ENCODE measurements at regions not wholly inside any gene's neighbourhood (a gene's known extent, or its start where the extent isn't known, plus 50 kb on each side); places are given as distances from the start of the nearest gene placed in this dataset.

GRCh38 chr2:12951657-12951973, 234.9 kb downstream of the TRIB2 start:
- no peaks in the 10 kb centered on the region for H3K36me3 Mint-ChIP-seq (ENCODE audit: low read depth)
- ATAC-seq (no peak), DNase-seq (ENCODE audit: low spot score) (no peak)
- Histone ChIP-seq H3K27me3 (ENCODE audit: insufficient read depth) (no peaks in the 10 kb centered on the region), H2AFZ (no peak overlapping the region), H3K4me3 (no peak overlapping the region), H3K36me3 (ENCODE audit: insufficient read depth) (no peaks in the 10 kb centered on the region), H3F3A (replicated peaks; ENCODE audit: low read depth) (no peaks in the 10 kb centered on the region), H3K4me2 (no peak overlapping the region), H4K20me1 (replicated peaks; ENCODE audit: insufficient read depth) (no peaks in the 10 kb centered on the region), H3K79me2 (replicated peaks; ENCODE audit: insufficient read depth) (no peaks in the 10 kb centered on the region), H3K9me2 (ENCODE audit: insufficient read depth) (no peaks in the 10 kb centered on the region), H3K27ac (ENCODE audit: low read depth) (no peak overlapping the region), H3K4me1 (ENCODE audit: insufficient read depth) (peaks cover 8% of the 10 kb centered on the region; the same call in 1 of the 2 replicates)
- H3K9me3 Mint-ChIP-seq: no peaks in the 10 kb centered on the region
- H3K27ac Mint-ChIP-seq: no peak overlapping the region
- TF ChIP-seq CREB1 (CRISPR knock-in tag; IDR thresholded peaks at IDR 0.05; ENCODE audit: low read depth) (no peak), NANOG (IDR thresholded peaks at IDR 0.05; ENCODE audit: borderline replicate concordance) (no peak), EZH2 (IDR thresholded peaks at IDR 0.05; ENCODE audit: low read depth, unreplicated experiment) (no peak), JUNB (IDR thresholded peaks at IDR 0.05; ENCODE audit: unreplicated experiment) (no peak), POLR2AphosphoS5 (IDR thresholded peaks at IDR 0.05; ENCODE audit: low read depth) (no peak), ETS1 (IDR thresholded peaks at IDR 0.05) (no peak), REST (IDR thresholded peaks at IDR 0.05; ENCODE audit: unreplicated experiment) (no peak), STAT1 (IDR thresholded peaks at IDR 0.05; ENCODE audit: unreplicated experiment) (no peak), CTCF (conservative IDR thresholded peaks at IDR 0.05; ENCODE audit: low read depth in 2 of 2) (no peak)
- peaks cover 1% of the 10 kb centered on the region for H3K27me3 Mint-ChIP-seq (ENCODE audit: insufficient read depth, low read depth, poor library complexity)
- no peak overlapping the region for H3K4me3 Mint-ChIP-seq
- peaks cover 12% of the 10 kb centered on the region; the same call in 2 of the 3 replicates for H3K4me1 Mint-ChIP-seq

GRCh38 chr2:12953596-12953995, 236.9 kb downstream of the TRIB2 start:
- H3K9me2 ChIP-seq (ENCODE audit: insufficient read depth): no peaks in the 10 kb centered on the region
- DNase-seq (ENCODE audit: low spot score) (no peak), ATAC-seq (no peak)
- no peak overlapping the region for H2AFZ ChIP-seq
- no peaks in the 10 kb centered on the region for H3F3A ChIP-seq (replicated peaks; ENCODE audit: low read depth)
- H3K4me1 ChIP-seq (ENCODE audit: insufficient read depth): peaks cover 2% of the 10 kb centered on the region; the same call in 1 of the 2 replicates
- no peaks in the 10 kb centered on the region for H3K79me2 ChIP-seq (replicated peaks; ENCODE audit: insufficient read depth)
- no peak overlapping the region for H3K27ac ChIP-seq (ENCODE audit: low read depth)
- H4K20me1 ChIP-seq (replicated peaks; ENCODE audit: insufficient read depth): no peaks in the 10 kb centered on the region
- no peak overlapping the region for H3K4me2 ChIP-seq
- no peaks in the 10 kb centered on the region for H3K27me3 ChIP-seq (ENCODE audit: insufficient read depth)
- Mint-ChIP-seq H3K9me3 (no peaks in the 10 kb centered on the region), H3K27me3 (ENCODE audit: insufficient read depth, low read depth, poor library complexity) (peaks cover 2% of the 10 kb centered on the region), H3K4me1 (peaks cover 6% of the 10 kb centered on the region; the same call in 2 of the 3 replicates), H3K27ac (no peak overlapping the region), H3K36me3 (ENCODE audit: low read depth) (no peaks in the 10 kb centered on the region), H3K4me3 (no peak overlapping the region)
- H3K36me3 ChIP-seq (ENCODE audit: insufficient read depth): no peaks in the 10 kb centered on the region
- H3K4me3 ChIP-seq: no peak overlapping the region
- TF ChIP-seq EZH2 (IDR thresholded peaks at IDR 0.05; ENCODE audit: low read depth, unreplicated experiment) (no peak), ZNF462 (CRISPR knock-in tag; IDR thresholded peaks at IDR 0.05) (no peak), JUNB (IDR thresholded peaks at IDR 0.05; ENCODE audit: unreplicated experiment) (no peak)
